ENCODE measurements at regions not wholly inside any gene's neighbourhood (a gene's known extent, or its start where the extent isn't known, plus 50 kb on each side); places are given as distances from the start of the nearest gene placed in this dataset.
"Not testable (repeated sequence)": the region's sequence is repeated elsewhere in the genome, so short reads cannot be mapped to it uniquely, and the experiment has no call there.

GRCh38 chr10:5576780-5577624, 52.2 kb downstream of the CALML3 start:
- in situ Hi-C loops (cut with MboI; ENCODE audit: low pct_ligation_motif_present in 1 of 4, low pct_unique_long_range_greater_than_20kb in 1 of 4, low sequenced_read_pairs in 3 of 4) (no loop called here), intact Hi-C loops (cut with DNase I; ENCODE audit: low total_unique reads) (no loop called here)
- WGBS, 2 donors (ENCODE audit: low coverage in 1 of 2): 80 to 98% methylated on average over 10 to 44 of the region's 47 CpGs
- no peaks in the 10 kb centered on the region for H3K27me3 ChIP-seq
- DNase-seq: no peak
- H3K36me3 ChIP-seq: no peaks in the 10 kb centered on the region
- TF ChIP-seq EP300 (IDR thresholded peaks at IDR 0.05; ENCODE audit: low read depth): no peak
- no peaks in the 10 kb centered on the region for H3K9me3 ChIP-seq
- peaks cover 12 to 29% (median 17%) of the 10 kb centered on the region in 4 donors for H3K4me1 ChIP-seq
- peak overlapping the region in 1 of 4 donors; percentile 5 for H3K27ac ChIP-seq
- H3K4me3 ChIP-seq: no peak overlapping the region

GRCh38 chr10:5580038-5580428, 55.3 kb downstream of the CALML3 start:
- peaks cover 7 to 21% (median 12%) of the 10 kb centered on the region in 4 donors for H3K4me1 ChIP-seq
- H3K9me3 ChIP-seq; DNase-seq; in situ Hi-C loops (cut with MboI; ENCODE audit: low pct_ligation_motif_present in 1 of 4, low pct_unique_long_range_greater_than_20kb in 1 of 4, low sequenced_read_pairs in 3 of 4); H3K27me3 ChIP-seq; H3K36me3 ChIP-seq; H3K4me3 ChIP-seq; intact Hi-C loops (cut with DNase I; ENCODE audit: low total_unique reads); H3K27ac ChIP-seq: not testable (repeated sequence)
- 57 to 85% methylated on average over 1 to 4 of the region's 4 CpGs for WGBS, 2 donors (ENCODE audit: low coverage in 1 of 2)

GRCh38 chr10:5581670-5582566, 57.2 kb downstream of the CALML3 start:
- in situ Hi-C loops (cut with MboI; ENCODE audit: low pct_ligation_motif_present in 1 of 4, low pct_unique_long_range_greater_than_20kb in 1 of 4, low sequenced_read_pairs in 3 of 4) (no loop called here), intact Hi-C loops (cut with DNase I; ENCODE audit: low total_unique reads) (no loop called here)
- DNase-seq: no peak
- TF ChIP-seq POLR2AphosphoS5 (IDR thresholded peaks at IDR 0.05) (no peak), POLR2A (IDR thresholded peaks at IDR 0.05) (no peak), EP300 (IDR thresholded peaks at IDR 0.05; ENCODE audit: low read depth) (no peak)
- TF ChIP-seq, protein P1, sequence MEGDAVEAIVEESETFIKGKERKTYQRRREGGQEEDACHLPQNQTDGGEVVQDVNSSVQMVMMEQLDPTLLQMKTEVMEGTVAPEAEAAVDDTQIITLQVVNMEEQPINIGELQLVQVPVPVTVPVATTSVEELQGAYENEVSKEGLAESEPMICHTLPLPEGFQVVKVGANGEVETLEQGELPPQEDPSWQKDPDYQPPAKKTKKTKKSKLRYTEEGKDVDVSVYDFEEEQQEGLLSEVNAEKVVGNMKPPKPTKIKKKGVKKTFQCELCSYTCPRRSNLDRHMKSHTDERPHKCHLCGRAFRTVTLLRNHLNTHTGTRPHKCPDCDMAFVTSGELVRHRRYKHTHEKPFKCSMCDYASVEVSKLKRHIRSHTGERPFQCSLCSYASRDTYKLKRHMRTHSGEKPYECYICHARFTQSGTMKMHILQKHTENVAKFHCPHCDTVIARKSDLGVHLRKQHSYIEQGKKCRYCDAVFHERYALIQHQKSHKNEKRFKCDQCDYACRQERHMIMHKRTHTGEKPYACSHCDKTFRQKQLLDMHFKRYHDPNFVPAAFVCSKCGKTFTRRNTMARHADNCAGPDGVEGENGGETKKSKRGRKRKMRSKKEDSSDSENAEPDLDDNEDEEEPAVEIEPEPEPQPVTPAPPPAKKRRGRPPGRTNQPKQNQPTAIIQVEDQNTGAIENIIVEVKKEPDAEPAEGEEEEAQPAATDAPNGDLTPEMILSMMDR (IDR thresholded peaks at IDR 0.05): no peak
- Histone ChIP-seq H3K4me3 (no peak overlapping the region), H3K27me3 (no peaks in the 10 kb centered on the region), H3K9me3 (no peaks in the 10 kb centered on the region), H3K36me3 (no peaks in the 10 kb centered on the region), H3K27ac (peak overlapping the region in 1 of 4 donors; percentile 41), H3K4me1 (peaks cover 7 to 19% (median 12%) of the 10 kb centered on the region in 4 donors)
- 67 to 82% methylated on average over 1 to 11 of the region's 11 CpGs for WGBS, 2 donors (ENCODE audit: low coverage in 1 of 2)

GRCh38 chr10:5582736-5583135, 58.0 kb downstream of the CALML3 start:
- intact Hi-C loops (cut with DNase I; ENCODE audit: low total_unique reads) (no loop called here), in situ Hi-C loops (cut with MboI; ENCODE audit: low pct_ligation_motif_present in 1 of 4, low pct_unique_long_range_greater_than_20kb in 1 of 4, low sequenced_read_pairs in 3 of 4) (no loop called here)
- H3K27ac ChIP-seq: no peak overlapping the region
- DNase-seq: no peak
- H3K36me3 ChIP-seq: no peaks in the 10 kb centered on the region
- H3K4me1 ChIP-seq: peaks cover 14 to 27% (median 16%) of the 10 kb centered on the region in 4 donors
- 68 to 87% methylated on average over 9 to 12 of the region's 12 CpGs for WGBS, 2 donors (ENCODE audit: low coverage in 1 of 2)
- no peak overlapping the region for H3K4me3 ChIP-seq
- no peaks in the 10 kb centered on the region for H3K9me3 ChIP-seq
- no peaks in the 10 kb centered on the region for H3K27me3 ChIP-seq
- no peak for TF ChIP-seq POLR2AphosphoS5 (IDR thresholded peaks at IDR 0.05)
- no peak for TF ChIP-seq EP300 (IDR thresholded peaks at IDR 0.05; ENCODE audit: low read depth)
- TF ChIP-seq, protein P1 (IDR thresholded peaks at IDR 0.05): no peak
- no peak for TF ChIP-seq POLR2A (IDR thresholded peaks at IDR 0.05)
